Skeletal muscle tissue (tissue), 3 donors: ENCODE measurements at regions not wholly inside any gene's neighbourhood (a gene's known extent, or its start where the extent isn't known, plus 50 kb on each side); places are given as distances from the start of the nearest gene placed in this dataset.

Source experiments
- H3K27ac ChIP-seq: one replicate; pipeline ENCODE4 v1.7.0; 2013; ENCODE audit warnings: mild to moderate bottlenecking, low read depth, low read length, inconsistent platforms
- H3K27me3 ChIP-seq, 3 donors: one replicate each; pipeline ENCODE4 v1.7.0; 2013; ENCODE audit warnings: low read length in 3 of 3; ENCODE audit not compliant: control insufficient read depth in 3 of 3, insufficient read depth in 3 of 3
- H3K36me3 ChIP-seq, 3 donors: one replicate each; pipeline ENCODE4 v1.7.0; 2013; ENCODE audit warnings: low read length in 3 of 3; ENCODE audit not compliant: control insufficient read depth in 3 of 3, insufficient read depth in 3 of 3
- H3K4me1 ChIP-seq, 3 donors: one replicate each; pipeline ENCODE4 v1.7.0; 2013; ENCODE audit warnings: low read length in 3 of 3, mild to moderate bottlenecking in 3 of 3; ENCODE audit not compliant: control insufficient read depth in 3 of 3, insufficient read depth in 3 of 3
- H3K4me3 ChIP-seq, 3 donors: one replicate each; pipeline ENCODE4 v1.7.0; 2013; ENCODE audit warnings: low read length in 3 of 3
- H3K9ac ChIP-seq, 3 donors: one replicate each; pipeline ENCODE4 v1.7.0; 2013; ENCODE audit warnings: low read length in 3 of 3, mild to moderate bottlenecking in 3 of 3, moderate library complexity in 2 of 3, low read depth in 1 of 3
- H3K9me3 ChIP-seq, 3 donors: one replicate each; pipeline ENCODE4 v1.7.0; 2013; ENCODE audit warnings: low read length in 3 of 3; ENCODE audit not compliant: control insufficient read depth in 3 of 3
- donor health status: Osteomylitis.

DNA sequence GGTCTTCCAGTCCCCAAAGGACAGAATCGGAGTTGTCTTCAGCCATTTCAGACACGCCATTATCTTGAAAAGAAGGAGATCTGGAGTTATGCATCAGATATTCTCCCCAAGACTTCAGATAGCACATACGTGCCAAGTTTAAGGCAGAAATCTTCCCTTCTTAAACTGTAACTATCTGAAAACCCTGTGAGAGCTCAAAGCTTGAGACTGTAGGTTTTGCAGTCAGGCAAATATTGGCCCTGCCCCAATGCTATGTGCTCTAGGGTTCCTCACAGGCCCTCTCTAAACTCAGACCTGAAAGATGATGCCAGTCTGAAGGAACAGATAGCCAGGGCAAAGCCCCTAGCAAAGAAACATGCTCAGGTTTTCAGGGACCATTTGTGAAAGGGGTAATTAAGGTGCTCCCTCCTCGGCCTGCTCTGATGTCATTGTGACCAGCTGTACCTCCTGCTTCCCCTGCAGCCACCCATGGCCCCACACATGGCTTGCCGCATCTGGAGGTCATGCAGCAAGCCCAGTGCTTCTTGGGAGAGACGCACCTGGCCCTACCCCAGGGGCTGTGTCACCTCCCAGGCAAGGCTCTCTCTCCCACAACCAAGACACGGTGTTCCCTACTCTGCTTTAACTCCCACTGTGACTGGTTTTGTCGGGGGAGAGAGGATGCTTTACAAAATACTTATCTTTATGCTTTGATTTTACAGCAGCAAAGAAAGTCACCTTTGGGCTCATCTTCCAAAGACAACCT lies 53.4 kb upstream of the POMGNT2 start:
- Histone ChIP-seq H3K27me3 (peaks cover 0 to 2% (median 2%) of the 10 kb centered on the region in 3 donors), H3K4me3 (no peak overlapping the region), H3K4me1 (peaks cover 6 to 11% (median 9%) of the 10 kb centered on the region in 3 donors), H3K9ac (no peak overlapping the region), H3K36me3 (no peaks in the 10 kb centered on the region), H3K27ac (no peak overlapping the region), H3K9me3 (no peaks in the 10 kb centered on the region)

GRCh38 chr3:43156812-43157455 lies 51.1 kb upstream of the POMGNT2 start:
- no peaks in the 10 kb centered on the region for H3K36me3 ChIP-seq
- peaks cover 10 to 21% (median 16%) of the 10 kb centered on the region in 3 donors for H3K4me1 ChIP-seq
- no peak overlapping the region for H3K27ac ChIP-seq
- no peaks in the 10 kb centered on the region for H3K9me3 ChIP-seq
- H3K4me3 ChIP-seq, result no peak overlapping the region
- no peak overlapping the region for H3K9ac ChIP-seq
- H3K27me3 ChIP-seq, result peaks cover 0 to 2% (median 0%) of the 10 kb centered on the region in 3 donors

DNA sequence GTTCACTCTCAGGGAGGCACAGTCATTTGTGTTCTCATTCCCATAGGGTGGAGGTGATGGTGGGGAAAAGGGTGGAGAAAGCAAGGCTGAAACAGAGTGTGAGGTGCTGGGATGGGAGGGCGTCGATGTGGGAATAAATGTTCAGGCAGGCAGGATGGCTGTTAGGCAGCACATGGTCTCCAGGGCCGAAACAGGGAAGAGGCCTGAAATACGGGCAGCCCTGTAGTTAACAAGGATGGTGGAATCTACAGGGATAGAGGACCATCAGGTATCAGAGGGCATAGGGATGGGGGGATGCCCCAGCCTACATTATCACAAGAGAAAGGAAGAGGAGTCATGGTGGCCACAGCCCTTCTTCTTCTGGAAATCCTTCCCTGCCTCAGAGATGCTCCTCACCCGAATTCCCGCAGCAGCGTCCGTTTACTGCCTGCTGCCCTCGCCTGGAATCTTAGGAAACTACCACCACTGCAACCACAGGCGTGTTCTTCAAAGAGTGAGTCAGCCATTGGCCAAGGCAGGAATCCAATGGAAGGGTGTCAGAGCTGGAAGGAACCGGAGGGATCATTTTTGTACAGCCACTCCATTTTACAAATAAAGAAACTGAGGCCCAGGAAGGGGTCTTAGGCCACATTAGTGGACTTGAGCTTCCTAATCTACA lies 49.7 kb upstream of the POMGNT2 start:
- no peak overlapping the region for H3K9ac ChIP-seq
- H3K4me3 ChIP-seq, result no peak overlapping the region
- H3K9me3 ChIP-seq, result no peaks in the 10 kb centered on the region
- no peak overlapping the region for H3K27ac ChIP-seq
- H3K27me3 ChIP-seq, result peaks cover 0 to 2% (median 0%) of the 10 kb centered on the region in 3 donors
- H3K36me3 ChIP-seq, result no peaks in the 10 kb centered on the region
- H3K4me1 ChIP-seq, result peaks cover 10 to 19% (median 16%) of the 10 kb centered on the region in 3 donors
